B cell (primary cell): ENCODE measurements at regions not wholly inside any gene's neighbourhood (a gene's known extent, or its start where the extent isn't known, plus 50 kb on each side); places are given as distances from the start of the nearest gene placed in this dataset.

Experiments used
- CTCF ChIP-seq: fragments of 200-600 bp; IDR thresholded peaks from one replicate; pipeline ENCODE4 v1.8.0; 2022; ENCODE audit warnings: antibody characterized with exemption, mild to moderate bottlenecking
- EZH2 ChIP-seq: IDR thresholded peaks from 2 replicates; pipeline ENCODE4 v1.6.1; 2012; ENCODE audit warnings: borderline replicate concordance, low read depth, mild to moderate bottlenecking, moderate library complexity, low read length; ENCODE audit not compliant: insufficient read depth, poor library complexity, severe bottlenecking

DNA sequence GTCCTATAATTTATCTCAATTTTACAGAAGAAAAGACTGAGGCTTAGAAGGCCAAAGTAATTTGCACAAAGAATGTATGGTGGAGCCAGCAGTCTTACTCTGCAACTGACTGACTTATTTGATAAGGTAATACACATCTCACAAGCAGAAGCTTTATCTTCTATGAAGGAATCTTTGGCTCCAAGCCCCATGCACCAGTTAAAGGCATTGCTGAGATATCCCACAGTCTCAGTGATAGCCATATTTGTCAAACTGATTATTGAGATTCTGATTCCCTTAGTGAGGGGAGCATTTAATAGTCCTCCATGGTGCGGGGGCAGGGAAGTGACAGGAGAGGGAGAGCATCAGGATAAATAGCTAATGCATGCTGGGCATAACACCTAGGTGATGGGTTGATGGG, 60.4 kb upstream of the GRIP1 start:
- TF ChIP-seq EZH2 (no peak), CTCF (no peak)
